Stomach (tissue), 4 donors: ENCODE measurements at regions not wholly inside any gene's neighbourhood (a gene's known extent, or its start where the extent isn't known, plus 50 kb on each side); places are given as distances from the start of the nearest gene placed in this dataset.

ENCODE experiments used
- EP300 ChIP-seq: sonication (generic); formaldehyde crosslinking; IDR thresholded peaks from one replicate; pipeline ENCODE4 v1.6.1; 2017; ENCODE audit warnings: antibody characterized with exemption
- POLR2A ChIP-seq, 4 donors: fragments of 450-650 bp; IDR thresholded peaks; one replicate each; pipeline ENCODE4 v1.6.1; 2016; ENCODE audit warnings: antibody characterized with exemption in 4 of 4, control low read depth in 2 of 4, mild to moderate bottlenecking in 1 of 4, moderate library complexity in 1 of 4
- POLR2AphosphoS5 ChIP-seq, 3 donors: sonication (generic); formaldehyde crosslinking; IDR thresholded peaks; one replicate each; pipeline ENCODE4 v1.6.1; 2016; ENCODE audit warnings: antibody characterized with exemption in 3 of 3
- TF ChIP-seq, protein P1 (sequence below), 7 experiments: fragments of 450-650 bp in 4 of 7; fragments of 200-600 bp in 3 of 7; sonication (generic) in 3 of 7; IDR thresholded peaks; one replicate each; pipeline ENCODE4 v1.5.1; 2016 to 2019; ENCODE audit warnings: antibody characterized with exemption in 7 of 7, control low read depth in 2 of 7, mild to moderate bottlenecking in 1 of 7

DNA sequence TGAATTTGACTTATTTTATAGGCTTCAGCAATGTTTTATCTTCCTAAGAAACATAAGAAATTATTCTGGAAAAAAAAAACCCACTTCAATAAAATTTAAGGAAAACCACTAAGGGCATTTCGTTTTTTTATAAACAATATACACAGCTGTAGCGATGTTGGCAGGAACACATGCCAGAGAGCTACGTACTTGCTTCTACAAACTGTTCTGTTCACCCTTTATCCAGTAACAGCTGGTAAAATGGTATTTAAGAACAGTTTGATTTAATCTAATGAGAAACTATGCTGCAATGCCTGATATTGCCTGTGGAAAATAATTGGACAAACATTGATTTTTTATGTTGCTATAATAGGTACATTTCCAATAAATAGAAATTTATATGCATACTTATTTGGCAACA lies 137.2 kb upstream of the DACH1 start:
- TF ChIP-seq, protein P1, sequence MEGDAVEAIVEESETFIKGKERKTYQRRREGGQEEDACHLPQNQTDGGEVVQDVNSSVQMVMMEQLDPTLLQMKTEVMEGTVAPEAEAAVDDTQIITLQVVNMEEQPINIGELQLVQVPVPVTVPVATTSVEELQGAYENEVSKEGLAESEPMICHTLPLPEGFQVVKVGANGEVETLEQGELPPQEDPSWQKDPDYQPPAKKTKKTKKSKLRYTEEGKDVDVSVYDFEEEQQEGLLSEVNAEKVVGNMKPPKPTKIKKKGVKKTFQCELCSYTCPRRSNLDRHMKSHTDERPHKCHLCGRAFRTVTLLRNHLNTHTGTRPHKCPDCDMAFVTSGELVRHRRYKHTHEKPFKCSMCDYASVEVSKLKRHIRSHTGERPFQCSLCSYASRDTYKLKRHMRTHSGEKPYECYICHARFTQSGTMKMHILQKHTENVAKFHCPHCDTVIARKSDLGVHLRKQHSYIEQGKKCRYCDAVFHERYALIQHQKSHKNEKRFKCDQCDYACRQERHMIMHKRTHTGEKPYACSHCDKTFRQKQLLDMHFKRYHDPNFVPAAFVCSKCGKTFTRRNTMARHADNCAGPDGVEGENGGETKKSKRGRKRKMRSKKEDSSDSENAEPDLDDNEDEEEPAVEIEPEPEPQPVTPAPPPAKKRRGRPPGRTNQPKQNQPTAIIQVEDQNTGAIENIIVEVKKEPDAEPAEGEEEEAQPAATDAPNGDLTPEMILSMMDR (IDR thresholded peaks at IDR 0.05), result no peak
- TF ChIP-seq EP300 (no peak), POLR2A (IDR thresholded peaks at IDR 0.05) (no peak), POLR2AphosphoS5 (IDR thresholded peaks at IDR 0.05) (no peak)
